Ovary (tissue), 7 donors: ENCODE measurements at regions not wholly inside any gene's neighbourhood (a gene's known extent, or its start where the extent isn't known, plus 50 kb on each side); places are given as distances from the start of the nearest gene placed in this dataset.
"Not testable (repeated sequence)": the region's sequence is repeated elsewhere in the genome, so short reads cannot be mapped to it uniquely, and the experiment has no call there.

Experiments
- DNase-seq, 5 donors: peaks; one replicate each; pipeline ENCODE4 v3.0.0-alpha.2; 2019 to 2020
- H3K27ac ChIP-seq, 2 donors: fragments of 200-600 bp; one replicate each; pipeline versions ENCODE4 v1.5.1 to v1.8.0; 2019 to 2022
- H3K27me3 ChIP-seq: fragments of 200-600 bp; one replicate; pipeline ENCODE4 v1.8.0; 2022
- H3K36me3 ChIP-seq: fragments of 200-600 bp; sonication (generic); one replicate; pipeline ENCODE4 v1.5.1; 2019
- H3K4me1 ChIP-seq: one replicate; pipeline ENCODE4 v1.8.1; 2013; ENCODE audit warnings: mild to moderate bottlenecking, moderate library complexity; ENCODE audit not compliant: insufficient read depth
- H3K4me3 ChIP-seq: fragments of 200-600 bp; sonication (generic); one replicate; pipeline ENCODE4 v1.5.1; 2017
- H3K9me3 ChIP-seq, 2 donors: fragments of 200-600 bp in 1 of 2; sonication (generic) in 1 of 2; one replicate each; pipeline versions ENCODE4 v1.5.1 to v1.8.1; 2013 to 2019; ENCODE audit warnings: mild to moderate bottlenecking in 1 of 2, moderate library complexity in 1 of 2
- CTCF ChIP-seq, 3 donors: fragments of 450-650 bp in 2 of 3; fragments of 200-600 bp in 1 of 3; IDR thresholded peaks; one replicate each; pipeline versions ENCODE4 v1.5.1 to v1.8.0; 2016 to 2022; ENCODE audit warnings: antibody characterized with exemption in 3 of 3, mild to moderate bottlenecking in 1 of 3
- EP300 ChIP-seq: sonication (generic); formaldehyde crosslinking; IDR thresholded peaks from one replicate; pipeline ENCODE4 v1.6.1; 2017; ENCODE audit warnings: antibody characterized with exemption
- POLR2A ChIP-seq: fragments of 450-650 bp; IDR thresholded peaks from one replicate; pipeline ENCODE4 v1.6.1; 2017; ENCODE audit warnings: antibody characterized with exemption, mild to moderate bottlenecking, moderate library complexity
- WGBS, 3 donors: extraction: QIAGEN DNeasy Blood & Tissue Kit in 1 of 3; methylation state at CpG; one replicate each; pipeline versions ENCODE4 v1.1.5 to v1.1.7; 2013 to 2017; 5-methylcytosine and 5-hydroxymethylcytosine counted together
- intact Hi-C, 4 donors: fragments of 100-400 bp; cut with DNase I; formaldehyde crosslinking; loops; one replicate each; pipeline versions ENCODE4 v1.11.0 to v1.15.1; 2022 to 2023
- donor health status: DM: no; HTN: no; CAD: no; lungs with moderate emphysema.
- donor health status: DM: no; HTN: no; CAD: no.
- donor health status: Bipolar disorder and iron deficiency.
- donor health status: DM: no; HTN: no; CAD: no.
- donor health status: DM: yes; HTN: yes; CAD: no.

- Histone ChIP-seq H3K4me3 (no peak overlapping the region), H3K27ac (no peak overlapping the region), H3K4me1 (no peaks in the 10 kb centered on the region), H3K9me3 (peaks cover 0 to 3% of the 10 kb centered on the region in 2 donors), H3K27me3 (no peaks in the 10 kb centered on the region), H3K36me3 (no peaks in the 10 kb centered on the region)
- intact Hi-C loops = no loop called here
- TF ChIP-seq EP300 = no peak
- no peak for TF ChIP-seq CTCF (IDR thresholded peaks at IDR 0.05)
- no peak for TF ChIP-seq POLR2A
- 82 to 90% (median 86%) methylated on average over 2 of the region's 2 CpGs for WGBS, 3 donors
- DNase-seq = no peak
These were observed 67.5 kb upstream of the ACTRT2 start for GRCh38 chr1:2953688-2954285.

GRCh38 chr1:2955652-2956051, 65.6 kb upstream of the ACTRT2 start:
- no peak for DNase-seq
- no peak overlapping the region for H3K27ac ChIP-seq
- intact Hi-C loops = no loop called here
- TF ChIP-seq POLR2A (no peak), EP300 (no peak), CTCF (IDR thresholded peaks at IDR 0.05) (no peak)
- H3K4me3 ChIP-seq = no peak overlapping the region
- no peaks in the 10 kb centered on the region for H3K36me3 ChIP-seq
- peaks cover 0 to 3% of the 10 kb centered on the region in 2 donors for H3K9me3 ChIP-seq
- no peaks in the 10 kb centered on the region for H3K27me3 ChIP-seq
- H3K4me1 ChIP-seq = no peaks in the 10 kb centered on the region

GRCh38 chr1:2956576-2956975, 64.7 kb upstream of the ACTRT2 start:
- intact Hi-C loops = no loop called here
- H3K4me3 ChIP-seq = no peak overlapping the region
- WGBS, 3 donors = 51 to 77% (median 68%) methylated on average over 1 of the region's 1 CpG
- no peaks in the 10 kb centered on the region for H3K27me3 ChIP-seq
- no peaks in the 10 kb centered on the region for H3K4me1 ChIP-seq
- no peak overlapping the region for H3K27ac ChIP-seq
- no peaks in the 10 kb centered on the region for H3K36me3 ChIP-seq
- TF ChIP-seq CTCF (IDR thresholded peaks at IDR 0.05) (no peak), EP300 (no peak), POLR2A (no peak)
- H3K9me3 ChIP-seq = peaks cover 0 to 3% of the 10 kb centered on the region in 2 donors
- DNase-seq = no peak

GRCh38 chr1:2957329-2957728, 63.9 kb upstream of the ACTRT2 start:
- no peak for DNase-seq
- H3K9me3 ChIP-seq = peaks cover 0 to 3% of the 10 kb centered on the region in 2 donors
- intact Hi-C loops = no loop called here
- no peak for TF ChIP-seq POLR2A
- TF ChIP-seq CTCF (IDR thresholded peaks at IDR 0.05) = no peak
- no peak for TF ChIP-seq EP300
- no peaks in the 10 kb centered on the region for H3K27me3 ChIP-seq
- no peaks in the 10 kb centered on the region for H3K36me3 ChIP-seq
- H3K4me1 ChIP-seq = no peaks in the 10 kb centered on the region
- no peak overlapping the region for H3K4me3 ChIP-seq
- no peak overlapping the region for H3K27ac ChIP-seq

GRCh38 chr1:2959881-2960280, 61.4 kb upstream of the ACTRT2 start:
- H3K4me3 ChIP-seq, H3K9me3 ChIP-seq, H3K27ac ChIP-seq, H3K36me3 ChIP-seq, intact Hi-C loops, H3K27me3 ChIP-seq, H3K4me1 ChIP-seq: not testable (repeated sequence)
- 70 to 79% (median 73%) methylated on average over 21 of the region's 21 CpGs for WGBS, 3 donors
- peak in 1 of 5 donors; percentile 5 for DNase-seq
